ENCODE measurements at regions not wholly inside any gene's neighbourhood (a gene's known extent, or its start where the extent isn't known, plus 50 kb on each side); places are given as distances from the start of the nearest gene placed in this dataset.
"Not testable (repeated sequence)": the region's sequence is repeated elsewhere in the genome, so short reads cannot be mapped to it uniquely, and the experiment has no call there.

DNA sequence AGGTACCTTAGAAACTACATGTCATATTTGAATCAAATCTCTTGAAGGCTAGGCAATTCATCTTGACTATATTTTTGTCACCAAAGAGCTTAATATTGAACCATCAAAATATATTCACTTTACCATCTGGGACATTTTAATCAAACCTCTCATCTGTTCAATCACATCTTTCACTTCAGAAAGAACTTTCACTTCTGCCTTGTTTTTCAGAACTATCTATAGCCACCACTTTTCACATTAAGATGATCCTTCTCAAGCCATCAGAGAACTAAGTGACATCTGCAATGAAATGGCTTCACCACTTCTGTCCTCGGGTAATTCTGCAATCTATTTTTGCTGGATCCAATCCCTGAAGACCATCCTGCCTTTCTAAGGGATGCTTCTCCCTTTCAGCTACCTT, 57.8 kb downstream of the OR2B2 start:
- no peak for FAIRE-seq
- DNase-seq (ENCODE audit: low spot score in 2 of 2) = no peak

DNA sequence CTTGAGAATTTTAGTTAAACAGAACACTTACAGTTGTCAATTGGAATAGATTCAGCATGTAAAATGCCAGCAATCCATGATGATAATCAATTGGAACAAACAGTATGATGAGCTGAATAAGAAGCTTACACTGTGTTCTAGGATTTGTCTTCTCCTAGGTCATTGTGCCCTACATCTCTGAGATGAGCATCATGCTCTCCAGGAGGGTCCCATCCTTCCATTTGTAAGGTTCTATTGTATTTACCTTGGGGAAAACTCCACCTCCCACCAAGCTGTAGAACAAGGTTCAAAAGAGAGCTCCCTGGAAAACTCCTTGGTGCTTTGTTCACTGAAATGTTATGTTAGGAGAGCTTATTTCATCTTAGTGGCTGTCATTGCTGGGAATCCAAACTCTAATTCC, 60.8 kb downstream of the OR2B2 start:
- DNase-seq (ENCODE audit: low spot score in 2 of 2) = no peak
- no peak for FAIRE-seq

DNA sequence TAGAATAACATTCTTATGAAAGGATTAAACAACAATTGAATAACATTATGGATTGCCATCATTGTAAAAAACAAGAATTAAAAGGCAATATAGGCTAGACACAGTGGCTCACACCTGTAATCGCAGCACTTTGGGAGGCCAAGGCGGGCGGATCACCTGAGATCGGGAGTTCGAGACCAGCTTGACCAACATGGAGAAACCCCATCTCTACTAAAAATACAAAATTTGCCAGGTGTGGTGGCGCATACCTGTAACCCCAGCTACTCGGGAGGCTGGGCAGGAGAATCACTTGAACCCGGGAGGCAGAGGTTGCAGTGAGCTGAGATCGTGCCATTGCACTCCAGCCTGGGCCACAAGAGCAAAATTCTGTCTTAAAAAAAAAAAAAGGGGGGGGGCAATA, 63.2 kb downstream of the OR2B2 start:
- DNase-seq (ENCODE audit: low spot score in 2 of 2); FAIRE-seq: not testable (repeated sequence)

DNA sequence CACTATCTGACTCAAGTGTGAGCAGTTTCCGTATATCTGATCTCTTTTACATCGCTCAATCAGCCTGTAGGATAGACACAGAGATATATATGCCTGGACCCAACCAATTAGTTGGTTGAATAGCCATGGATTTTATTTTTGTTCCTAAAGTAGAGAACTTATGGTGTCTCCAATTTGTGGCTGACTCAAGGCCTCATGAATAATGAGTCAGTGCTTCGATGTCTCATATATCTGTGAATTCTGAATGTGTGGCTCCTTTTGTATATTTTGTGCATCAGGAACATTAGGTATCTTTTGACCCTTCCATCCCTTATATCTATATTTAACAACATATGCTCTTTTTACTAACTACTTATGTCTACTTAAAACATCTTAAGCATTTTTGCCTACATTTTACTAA, 64.5 kb downstream of the OR2B2 start:
- DNase-seq (ENCODE audit: low spot score in 2 of 2) (no peak), FAIRE-seq (no peak)

DNA sequence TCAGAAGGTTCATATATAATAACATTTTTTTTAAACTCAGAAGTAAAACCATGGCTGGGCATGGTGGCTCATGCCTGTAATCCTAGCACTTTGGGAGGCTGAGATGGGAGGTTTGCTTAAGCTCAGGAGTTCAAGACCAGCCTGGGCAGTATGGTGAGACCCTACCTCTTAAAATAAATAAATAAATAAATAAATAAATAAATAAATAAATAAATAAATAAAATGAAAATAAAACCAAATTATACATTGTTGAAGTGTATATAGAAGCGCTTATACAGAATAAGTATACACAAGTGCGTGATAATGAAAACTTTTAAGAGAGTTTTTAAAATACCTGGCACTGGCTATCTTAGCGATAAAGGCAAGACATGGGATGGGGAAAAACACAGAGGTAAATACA, 71.6 kb downstream of the OR2B2 start:
- DNase-seq (ENCODE audit: low spot score in 2 of 2) = no peak

DNA sequence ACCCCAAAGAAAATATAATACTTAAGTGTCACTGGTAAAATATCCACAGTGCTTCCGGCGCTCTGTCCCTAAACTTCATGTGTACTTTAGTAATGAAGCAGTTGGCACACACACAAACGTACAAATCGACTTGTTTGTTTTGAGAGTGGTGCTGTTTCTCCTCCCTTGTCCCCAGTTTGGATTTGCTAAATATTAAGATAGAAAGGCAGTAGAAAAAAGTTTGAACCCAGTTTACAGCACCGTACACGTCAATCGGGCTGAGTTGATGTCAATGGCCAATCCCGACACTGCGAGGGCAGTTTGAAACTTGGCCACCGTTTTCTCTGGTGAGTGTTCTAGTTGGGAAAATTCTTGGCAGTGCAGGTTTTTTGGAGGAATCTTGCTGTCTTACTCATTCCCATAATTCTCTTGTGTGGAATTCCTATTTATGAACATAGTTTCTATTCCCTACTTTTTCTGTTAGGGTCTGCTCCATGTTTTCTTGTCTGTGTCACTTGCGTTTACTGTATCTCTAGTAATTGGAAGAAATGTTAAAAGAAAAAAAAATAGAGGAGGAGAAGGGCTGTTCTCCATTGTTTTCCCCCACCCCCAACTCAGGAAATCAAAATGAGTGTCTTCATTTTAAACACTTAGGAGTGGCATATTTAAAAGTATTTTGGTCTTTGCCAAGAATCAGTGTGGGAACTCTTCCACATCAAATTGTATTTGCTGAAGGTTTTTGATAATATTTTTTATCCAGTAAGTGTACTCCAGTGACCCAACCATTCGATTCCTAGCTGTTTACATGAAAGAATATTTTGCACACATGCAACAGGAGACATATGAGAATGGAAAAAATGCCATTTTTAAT, 72.3 kb downstream of the OR2B2 start:
- FAIRE-seq (no peak), DNase-seq (ENCODE audit: low spot score in 2 of 2) (no peak)

More for the DNA sequence above, 71.6 kb downstream of the OR2B2 start:
- FAIRE-seq = no peak

DNA sequence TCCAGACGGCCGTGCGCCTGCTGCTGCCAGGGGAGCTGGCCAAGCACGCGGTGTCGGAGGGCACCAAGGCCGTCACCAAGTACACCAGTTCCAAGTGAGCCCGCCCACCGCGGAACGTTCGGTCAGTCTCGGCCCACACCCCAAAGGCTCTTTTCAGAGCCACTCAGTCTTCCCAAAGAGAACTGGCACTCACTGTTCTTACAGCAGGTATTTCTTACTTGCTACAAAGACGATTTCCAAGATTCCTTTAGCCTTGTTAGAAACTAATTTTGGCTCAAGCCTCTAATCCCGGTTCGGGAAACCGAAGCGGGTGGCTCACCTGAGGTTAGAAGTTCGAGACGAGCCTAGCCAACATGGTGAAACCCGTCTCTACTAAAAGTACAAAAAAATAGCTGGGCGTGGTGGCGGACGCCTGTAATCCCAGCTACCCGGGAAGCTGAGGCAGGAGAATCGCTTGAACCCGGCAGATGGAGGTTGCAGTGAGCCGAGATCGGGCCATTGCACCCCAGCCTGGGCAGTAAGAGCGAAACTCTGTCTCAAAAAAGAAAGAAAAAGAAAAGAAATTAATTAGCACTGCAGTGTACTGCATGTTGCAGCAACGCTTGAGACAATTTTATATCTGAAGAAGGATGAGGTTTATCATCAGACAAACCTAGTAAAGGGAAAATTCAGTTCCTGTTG, 73.1 kb downstream of the OR2B2 start:
- no peak for DNase-seq (ENCODE audit: low spot score in 2 of 2)
- no peak for FAIRE-seq

DNA sequence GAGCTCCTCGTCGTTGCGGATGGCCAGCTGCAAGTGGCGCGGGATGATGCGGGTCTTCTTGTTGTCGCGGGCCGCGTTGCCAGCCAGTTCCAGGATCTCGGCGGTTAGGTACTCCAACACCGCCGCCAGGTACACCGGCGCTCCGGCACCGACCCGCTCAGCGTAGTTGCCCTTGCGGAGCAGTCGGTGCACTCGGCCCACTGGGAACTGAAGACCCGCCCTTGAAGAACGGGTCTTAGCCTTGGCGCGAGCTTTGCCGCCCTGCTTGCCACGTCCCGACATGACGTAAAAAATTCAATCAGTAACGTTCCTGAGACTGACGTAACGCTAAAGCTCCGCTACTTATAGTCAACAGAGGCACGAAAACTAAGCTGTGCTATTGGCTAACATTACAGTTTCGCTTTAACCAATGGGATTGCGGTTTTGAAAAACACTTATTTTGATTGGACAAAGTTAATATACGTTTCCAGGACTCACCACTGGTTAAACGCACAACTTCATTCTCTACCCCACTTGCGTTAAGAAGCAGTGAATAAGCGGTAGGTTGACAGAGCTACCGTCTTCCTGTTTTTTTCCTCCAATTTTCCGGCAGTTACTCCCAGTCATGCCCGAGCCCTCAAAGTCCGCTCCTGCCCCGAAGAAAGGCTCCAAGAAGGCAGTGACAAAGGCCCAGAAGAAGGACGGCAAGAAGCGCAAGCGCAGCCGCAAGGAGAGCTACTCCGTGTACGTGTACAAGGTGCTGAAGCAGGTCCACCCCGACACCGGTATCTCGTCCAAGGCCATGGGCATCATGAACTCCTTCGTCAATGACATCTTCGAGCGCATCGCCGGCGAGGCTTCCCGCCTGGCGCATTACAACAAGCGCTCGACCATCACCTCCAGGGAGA, 73.9 kb downstream of the OR2B2 start:
- peak; percentile 69 for FAIRE-seq
- DNase-seq (ENCODE audit: low spot score in 2 of 2) = peak; percentile 74 to 76

DNA sequence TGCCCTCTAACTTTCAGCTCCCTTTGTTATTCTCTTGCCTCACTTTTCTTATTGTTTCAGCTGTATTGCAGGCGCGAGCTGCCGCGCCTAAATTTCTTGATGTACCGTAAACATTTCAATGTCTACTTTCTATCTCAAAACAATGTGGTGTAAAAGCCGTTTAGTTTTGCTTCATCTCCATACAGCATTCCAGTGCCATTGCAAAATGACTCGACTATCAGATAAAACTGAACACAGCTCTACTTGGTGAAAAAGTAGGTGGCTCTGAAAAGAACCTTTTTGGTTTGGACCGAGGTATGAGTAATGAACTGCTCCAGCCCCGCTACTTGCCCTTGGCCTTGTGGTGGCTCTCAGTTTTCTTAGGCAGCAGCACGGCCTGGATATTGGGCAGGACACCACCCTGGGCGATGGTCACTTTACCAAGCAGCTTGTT, 74.6 kb downstream of the OR2B2 start:
- no peak for FAIRE-seq
- no peak for DNase-seq (ENCODE audit: low spot score in 2 of 2)

DNA sequence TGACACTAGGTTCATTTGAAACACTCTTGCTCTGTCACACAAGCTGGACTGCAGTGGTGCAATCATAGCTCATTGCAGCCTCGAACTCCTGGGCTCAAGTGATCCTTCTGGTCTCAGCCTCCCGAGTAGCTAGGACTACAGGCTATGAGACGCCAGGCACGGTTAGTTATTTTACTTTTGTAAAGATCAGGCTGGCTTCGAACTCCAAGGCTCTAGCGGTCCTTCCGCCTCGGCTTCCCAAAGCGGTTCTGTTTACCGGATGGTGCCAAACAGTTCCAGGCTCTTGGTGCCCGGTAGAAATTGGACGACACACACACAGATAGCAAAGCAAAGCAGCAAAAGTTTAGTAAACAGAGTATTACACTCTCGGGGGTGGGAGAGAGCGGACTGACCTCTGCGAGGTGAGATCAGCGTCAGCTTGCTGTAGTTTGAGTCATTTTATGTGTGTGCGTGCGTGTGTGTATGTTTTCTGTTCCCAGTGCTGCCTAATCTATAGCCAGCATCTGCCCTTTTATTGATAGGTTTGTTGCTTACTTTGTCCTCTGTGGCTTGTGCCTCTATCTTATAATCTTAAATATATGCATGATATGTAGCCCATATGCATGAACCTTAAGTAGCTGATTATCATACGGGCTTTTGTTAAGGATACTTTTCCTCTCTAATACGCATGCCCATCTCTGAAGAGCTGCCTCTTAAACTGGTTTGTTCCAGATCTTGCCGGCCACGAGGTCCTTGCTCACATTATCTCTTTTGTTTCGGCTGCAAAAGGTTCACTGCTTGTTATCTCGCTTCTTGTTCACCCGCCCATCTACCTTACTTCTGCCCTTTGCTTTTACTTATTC, 75.2 kb downstream of the OR2B2 start:
- DNase-seq (ENCODE audit: low spot score in 2 of 2) (no peak), FAIRE-seq (no peak)

DNA sequence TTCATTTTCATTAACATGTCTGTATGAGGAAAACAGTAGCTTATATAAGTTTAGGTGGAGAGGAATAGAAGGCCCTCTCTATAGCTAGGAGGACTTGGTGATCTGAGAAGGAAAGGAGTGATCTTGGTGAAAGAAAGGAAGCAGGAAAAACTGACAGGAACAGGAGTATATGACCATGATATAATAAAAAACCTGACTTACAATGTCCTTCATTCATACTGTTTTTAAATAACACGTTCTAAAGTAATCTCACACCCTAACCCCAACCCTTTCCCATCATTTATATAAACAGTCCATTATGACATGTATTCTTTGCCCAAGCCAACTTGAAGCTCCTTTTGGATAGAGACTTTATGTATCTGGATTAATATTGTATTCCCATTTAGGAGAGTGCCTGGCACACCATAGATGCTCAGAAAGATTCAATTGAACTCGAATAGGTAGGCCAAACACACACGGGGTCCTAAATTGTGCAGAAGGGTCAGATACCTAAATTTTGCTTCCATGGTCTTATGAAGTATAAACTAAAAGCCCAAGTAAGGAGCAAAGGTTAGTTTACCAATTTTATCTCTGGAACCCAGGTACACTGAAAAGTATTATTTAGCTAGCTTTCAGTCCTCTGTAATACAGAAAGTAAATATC, 75.9 kb downstream of the OR2B2 start:
- DNase-seq (ENCODE audit: low spot score in 2 of 2) = no peak

DNA sequence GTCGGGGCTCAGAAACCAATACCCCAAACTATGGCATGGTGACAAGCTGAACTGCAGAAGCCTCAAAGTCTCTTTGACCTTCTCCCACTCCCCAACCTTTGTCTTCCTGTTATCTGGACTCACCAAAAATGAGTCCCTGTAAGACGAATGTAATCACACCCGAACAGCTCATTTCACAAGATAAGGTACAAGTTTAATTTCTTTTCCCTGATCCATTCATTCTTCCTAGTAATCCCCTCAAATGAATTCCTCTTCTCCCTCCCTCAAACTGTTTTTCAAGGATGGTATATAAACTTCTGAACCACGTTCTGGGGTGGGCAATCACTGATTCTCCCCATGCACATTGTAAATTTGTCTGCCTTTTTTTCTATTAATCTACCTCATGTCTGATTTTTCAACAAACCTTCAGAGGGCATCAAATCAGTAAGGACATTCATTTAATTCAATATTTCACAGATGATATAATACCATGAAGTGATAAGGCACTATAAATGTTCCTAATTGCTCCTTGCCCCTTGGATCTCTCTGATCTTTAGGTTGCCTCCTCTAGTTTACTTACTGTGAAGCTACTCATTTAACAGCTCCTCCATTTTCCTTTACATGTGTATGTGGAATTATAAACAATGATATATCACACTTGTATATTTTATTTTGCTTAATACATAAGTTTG, 77.2 kb downstream of the OR2B2 start:
- DNase-seq (ENCODE audit: low spot score in 2 of 2) = no peak
- no peak for FAIRE-seq

More for the DNA sequence above, 75.9 kb downstream of the OR2B2 start:
- FAIRE-seq = no peak

DNA sequence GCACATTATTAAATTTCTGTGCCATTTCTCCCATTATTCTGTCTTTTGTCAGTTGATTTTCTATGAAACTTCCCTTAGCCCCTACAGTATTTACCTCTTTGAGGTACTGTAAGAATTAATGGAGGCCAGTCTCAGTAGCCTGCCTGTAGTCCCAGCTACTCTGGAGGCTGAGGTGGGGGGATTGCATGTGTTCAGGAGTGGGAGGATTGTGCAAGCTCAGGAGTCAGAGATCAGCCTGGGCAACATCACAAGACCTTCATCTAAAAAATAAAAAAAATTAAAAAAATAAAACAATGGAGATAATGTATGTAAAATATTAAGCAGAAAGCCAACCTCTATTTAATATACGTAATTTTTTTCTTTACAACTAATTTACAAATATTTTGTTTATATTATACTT, 77.8 kb downstream of the OR2B2 start:
- DNase-seq (ENCODE audit: low spot score in 2 of 2) (no peak), FAIRE-seq (no peak)

DNA sequence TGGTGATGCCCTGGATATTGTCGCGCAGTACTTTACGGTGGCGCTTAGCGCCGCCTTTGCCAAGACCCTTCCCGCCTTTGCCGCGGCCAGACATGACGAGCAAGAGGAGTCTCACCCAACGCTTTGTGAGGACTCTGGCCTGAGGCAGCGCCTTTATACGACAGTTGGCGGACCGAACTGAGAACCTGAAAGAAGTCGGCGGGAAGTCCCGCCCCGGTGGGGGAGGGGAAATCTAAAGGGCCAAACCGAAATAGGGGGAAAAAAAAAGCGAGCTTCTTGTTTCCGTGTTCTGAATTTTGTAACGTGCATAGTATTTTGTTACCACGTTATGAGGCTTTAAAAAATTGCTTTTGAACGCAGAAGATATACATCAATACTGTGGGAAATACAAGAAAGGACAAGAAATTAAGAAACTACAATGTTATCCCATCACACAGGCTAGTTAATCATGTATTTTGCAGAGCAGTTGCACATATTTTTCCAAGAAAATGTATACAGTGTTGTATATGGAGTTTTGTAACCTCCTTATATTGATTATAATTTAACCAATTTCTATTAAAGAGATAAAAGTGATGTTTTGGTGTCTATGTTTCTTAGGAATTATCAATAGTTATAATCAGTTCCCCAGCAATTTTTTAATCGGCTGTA, 80.6 kb downstream of the OR2B2 start:
- FAIRE-seq; DNase-seq (ENCODE audit: low spot score in 2 of 2): not testable (repeated sequence)

DNA sequence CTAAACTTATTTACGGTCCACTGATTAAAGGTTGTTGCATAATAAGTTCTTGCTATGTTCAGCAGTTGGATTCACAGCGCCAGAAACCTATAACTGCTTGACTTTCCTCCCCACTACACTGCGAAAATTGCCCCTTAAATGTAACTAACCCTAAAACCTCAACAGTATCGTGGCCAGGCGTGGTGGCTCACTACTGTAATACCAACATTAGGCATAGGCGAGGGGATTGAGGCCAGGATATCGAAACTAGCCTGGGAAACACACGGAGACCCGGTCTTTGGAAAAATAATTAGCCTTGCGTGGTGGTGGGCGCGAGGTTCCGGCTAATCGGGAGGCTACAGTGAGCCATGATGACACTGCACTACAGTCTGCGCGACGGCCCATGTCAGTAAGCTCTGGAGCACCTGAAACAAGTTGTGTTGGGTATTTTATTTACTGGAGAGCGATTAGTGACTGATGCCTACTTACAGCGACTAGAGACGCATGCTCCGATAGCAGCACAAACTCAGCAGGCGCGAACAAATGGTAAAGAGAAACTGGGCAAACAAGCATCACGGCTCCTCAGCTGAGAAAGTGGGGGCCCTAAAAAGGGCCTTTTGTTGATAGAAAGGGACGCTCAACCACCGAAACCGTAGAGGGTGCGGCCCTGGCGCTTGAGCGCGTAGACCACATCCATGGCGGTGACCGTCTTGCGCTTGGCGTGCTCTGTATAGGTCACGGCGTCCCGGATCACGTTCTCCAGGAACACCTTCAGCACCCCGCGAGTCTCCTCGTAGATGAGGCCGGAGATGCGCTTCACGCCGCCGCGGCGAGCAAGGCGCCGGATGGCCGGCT, 81.4 kb downstream of the OR2B2 start:
- not testable (repeated sequence) for DNase-seq (ENCODE audit: low spot score in 2 of 2); FAIRE-seq

DNA sequence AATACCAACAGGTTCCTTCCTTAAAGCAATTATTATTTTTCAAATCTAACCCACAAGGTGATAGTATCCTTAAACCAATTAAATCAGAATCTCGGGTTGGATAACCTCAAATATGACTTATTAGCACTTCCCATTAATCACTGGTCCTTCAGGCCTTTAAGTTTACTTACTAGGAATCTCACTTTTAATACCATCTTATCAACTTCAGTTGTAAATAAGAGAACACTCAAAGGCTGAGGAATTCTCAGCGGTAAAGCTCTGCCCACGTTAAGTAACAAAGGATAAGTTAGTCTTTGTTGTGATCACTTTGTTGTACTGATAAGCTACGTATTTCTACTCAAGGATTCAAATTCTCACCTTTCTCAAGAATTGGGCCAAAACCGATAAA, 82.0 kb downstream of the OR2B2 start:
- FAIRE-seq (no peak), DNase-seq (ENCODE audit: low spot score in 2 of 2) (no peak)

DNA sequence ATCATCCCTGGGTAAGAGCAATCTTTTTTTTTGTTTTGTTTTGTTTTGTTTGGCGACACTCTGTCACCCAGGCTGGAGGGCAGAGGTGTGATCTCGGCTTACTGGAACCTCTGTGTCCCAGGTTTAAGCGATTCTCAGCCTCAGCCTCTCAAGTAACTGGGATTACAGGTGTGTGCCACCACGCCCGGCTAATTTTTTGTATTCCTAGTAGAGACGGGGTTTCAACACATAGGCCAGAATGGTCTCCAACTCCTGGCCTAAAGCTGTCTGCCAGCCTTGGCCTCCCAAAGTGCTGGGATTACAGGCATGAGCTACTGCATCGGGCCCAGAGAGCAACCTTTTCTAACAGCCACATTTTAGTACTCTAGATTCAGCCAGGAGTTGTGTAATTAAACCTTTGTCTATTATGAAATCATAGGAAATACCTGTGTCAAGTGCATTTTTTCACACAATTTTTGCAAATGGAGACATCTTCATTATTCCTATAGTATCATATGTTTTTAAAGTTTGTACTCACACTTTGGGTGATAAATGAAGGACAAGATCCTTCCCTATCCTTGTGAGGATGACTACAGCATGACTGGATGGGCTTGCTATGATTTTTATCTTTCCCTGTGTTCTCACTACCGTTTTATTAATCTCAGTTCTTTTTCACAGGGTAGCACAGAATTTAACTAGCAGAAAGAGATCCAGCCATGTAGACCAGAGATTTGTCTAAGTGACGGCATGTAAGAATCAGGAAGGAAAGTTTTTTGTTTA, 82.6 kb downstream of the OR2B2 start:
- no peak for FAIRE-seq

More for the DNA sequence above, 82.6 kb downstream of the OR2B2 start:
- no peak for DNase-seq (ENCODE audit: low spot score in 2 of 2)

All from frontal cortex (tissue), 3 donors.